NCI-H2081 (cell line): ENCODE measurements at regions not wholly inside any gene's neighbourhood (a gene's known extent, or its start where the extent isn't known, plus 50 kb on each side); places are given as distances from the start of the nearest gene placed in this dataset.
A peak's percentile ranks its signal among the peaks of the same experiment; 100 is the strongest.

ENCODE experiments used
- DNase-seq, 2 experiments: peaks; one replicate each; lab custom pipeline; 2025; lab: John Stamatoyannopoulos, UW

DNA sequence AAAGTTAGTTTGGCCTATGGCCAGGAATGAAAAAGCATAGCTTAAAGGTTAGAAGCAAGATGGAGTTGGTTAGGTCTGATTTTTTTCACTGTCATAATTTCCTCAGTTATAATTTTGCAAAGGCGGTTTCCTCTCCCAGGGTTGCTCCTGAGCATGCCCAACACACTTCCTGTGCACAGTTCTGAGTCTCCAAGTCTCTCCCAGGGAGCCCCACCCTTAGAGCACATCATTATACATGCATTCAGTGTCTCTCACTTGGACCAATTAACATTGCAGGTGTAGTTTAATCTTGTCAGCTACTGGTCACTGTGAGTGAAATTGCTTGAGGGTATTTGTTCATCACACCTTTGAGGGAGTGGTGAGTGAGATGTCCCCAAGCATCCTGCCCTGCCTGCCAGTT, 96.0 kb upstream of the ATP10A start:
- DNase-seq, result no peak

DNA sequence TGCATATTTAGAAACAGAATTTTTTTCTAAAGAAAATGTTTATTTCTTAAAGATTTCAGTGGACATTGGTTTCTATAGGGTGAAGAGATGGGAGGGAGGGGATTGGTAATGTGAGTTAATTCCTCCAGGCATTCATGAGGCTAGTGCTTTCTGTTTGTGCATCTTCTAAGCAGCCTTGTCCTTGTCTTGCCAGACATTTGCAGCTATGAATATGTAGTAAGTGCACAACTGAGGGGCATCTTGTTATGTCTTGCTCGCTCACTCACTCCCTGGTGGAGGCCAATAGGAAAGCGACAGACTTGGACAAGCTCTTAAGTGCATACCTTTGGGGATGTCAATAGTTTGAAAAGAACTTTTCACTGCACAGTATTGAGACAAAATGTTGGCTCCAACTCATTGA, 92.5 kb upstream of the ATP10A start:
- DNase-seq, result no peak

DNA sequence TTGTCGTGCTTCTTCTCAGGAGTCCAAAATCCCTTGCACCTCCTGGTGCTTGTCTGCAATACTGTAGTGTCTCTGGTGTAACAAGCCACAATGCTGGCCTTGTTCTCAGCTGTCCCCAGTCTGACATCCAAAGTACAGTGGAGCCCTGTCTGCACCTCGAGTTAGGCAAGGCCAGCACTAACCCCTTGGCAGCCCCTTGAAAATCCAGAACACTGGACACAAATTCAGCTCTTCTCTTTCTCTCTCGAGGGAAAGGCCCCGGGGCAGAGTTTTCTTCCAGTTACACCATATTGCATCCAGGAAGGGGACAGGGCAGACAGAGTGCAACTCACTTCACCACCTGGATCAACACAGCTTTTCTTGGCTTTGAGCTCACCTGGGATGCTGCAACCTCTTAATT, 91.3 kb upstream of the ATP10A start:
- DNase-seq, result no peak

DNA sequence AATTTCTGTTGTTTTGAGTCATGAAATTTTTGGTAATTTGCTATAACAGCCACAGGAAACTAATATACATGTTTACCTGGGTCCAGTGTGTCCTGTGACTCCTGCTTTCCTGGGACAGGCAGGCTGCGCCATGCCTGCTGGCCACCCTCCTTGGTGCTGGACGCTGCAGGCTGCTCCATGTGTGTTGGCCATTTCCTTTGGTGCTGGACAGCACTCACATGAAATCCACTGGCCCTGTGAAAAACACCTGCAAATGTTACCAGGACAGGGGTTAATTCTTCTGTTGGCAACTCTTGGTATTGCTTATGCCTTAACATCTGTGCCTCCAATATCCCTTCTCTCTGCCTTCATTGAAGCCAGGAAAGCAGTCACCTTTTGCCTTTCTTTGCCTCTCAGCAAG, 86.9 kb upstream of the ATP10A start:
- no peak for DNase-seq

DNA sequence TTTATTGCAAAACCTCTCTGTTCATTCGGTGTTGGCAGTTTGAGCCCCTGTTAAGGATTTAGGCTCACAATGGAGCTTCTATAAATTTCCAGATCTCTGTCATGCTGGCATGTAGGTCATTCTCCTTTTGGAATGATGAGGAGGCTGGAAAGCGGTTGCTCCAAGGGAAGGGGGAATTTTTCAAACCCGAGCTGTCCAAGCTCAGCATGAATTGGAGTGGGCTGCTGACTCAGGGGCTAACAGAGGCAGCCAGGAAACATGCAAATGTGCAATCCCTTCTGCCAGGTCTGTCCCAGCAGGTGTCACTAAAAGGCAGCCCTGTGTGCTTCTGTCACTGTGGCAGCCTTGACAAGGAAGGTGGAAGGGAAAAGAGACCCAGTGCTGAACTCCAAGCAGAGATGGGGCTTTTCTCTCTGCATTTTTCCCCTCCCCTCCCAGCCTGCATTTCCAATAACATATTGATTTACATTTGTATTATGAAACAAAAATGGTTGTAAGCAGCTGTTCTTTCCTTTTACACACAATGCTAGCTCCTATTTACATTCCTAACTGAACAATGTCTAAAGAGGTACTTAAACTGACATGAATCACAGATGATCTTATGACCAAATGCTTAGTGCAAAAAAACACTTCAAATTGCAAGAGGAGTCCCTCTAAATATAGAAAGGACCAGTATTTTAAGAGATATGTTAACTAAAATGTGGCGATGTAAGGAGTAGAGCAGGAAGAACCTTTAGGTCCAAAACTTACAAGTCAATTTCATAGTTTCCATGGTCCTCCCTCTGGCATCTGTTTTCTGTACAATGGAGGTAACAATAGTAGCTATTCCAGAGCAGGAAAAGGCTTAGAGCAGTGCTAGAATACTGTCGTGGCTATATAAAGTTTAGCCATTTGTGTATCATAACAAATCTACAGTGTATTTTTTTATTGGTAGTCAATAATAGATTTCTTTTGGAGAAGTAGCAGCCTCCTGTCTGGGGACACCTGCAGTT, 84.5 kb upstream of the ATP10A start:
- peak; percentile 60 to 80 for DNase-seq

DNA sequence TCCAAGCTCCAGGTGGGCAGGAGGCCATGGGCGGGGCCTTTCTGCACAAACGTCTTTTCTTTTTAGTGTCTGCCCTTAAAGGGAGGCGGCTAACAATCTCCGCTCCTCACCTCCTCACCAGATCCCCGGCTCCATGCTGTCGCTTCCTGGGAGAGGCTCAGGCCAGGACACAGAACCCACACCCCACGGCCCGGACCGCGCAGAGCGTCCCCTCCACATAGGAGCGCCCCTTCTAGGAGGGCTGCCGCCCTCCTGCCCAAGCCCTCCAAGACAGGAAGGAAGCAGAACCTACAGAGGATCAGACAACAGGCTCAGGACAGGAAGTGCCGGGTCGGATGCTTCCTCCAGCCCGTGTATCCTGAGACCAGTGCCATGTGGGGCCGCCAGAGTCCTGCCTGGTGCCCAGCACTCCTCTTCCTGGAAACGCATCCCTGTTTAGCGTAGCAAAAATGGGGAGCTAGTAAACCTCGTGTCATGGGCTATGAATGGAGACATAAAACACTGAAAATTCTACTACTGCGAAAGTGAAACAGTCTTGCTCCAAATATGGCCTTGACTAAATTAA, 83.2 kb upstream of the ATP10A start:
- no peak for DNase-seq

DNA sequence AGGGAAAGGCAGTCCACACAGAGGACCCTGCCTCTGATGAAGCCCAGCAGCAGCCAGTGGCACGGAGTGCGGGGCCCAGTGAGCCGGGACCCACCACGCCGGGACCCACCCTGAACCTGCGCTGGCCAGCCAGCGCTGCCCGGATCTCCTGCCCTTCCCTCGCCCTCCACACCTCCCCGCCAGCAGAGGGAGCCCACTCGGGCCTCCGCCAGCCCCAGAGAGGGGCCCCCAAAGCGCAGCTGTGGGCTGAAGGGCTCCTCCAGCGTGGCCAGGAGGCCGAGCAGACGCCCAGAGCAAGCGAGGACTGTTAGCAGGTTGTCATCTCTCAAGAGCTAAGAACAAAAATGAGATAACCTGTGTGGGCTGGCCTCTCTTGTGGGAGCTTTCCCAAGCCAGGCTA, 81.3 kb upstream of the ATP10A start:
- DNase-seq, result no peak

DNA sequence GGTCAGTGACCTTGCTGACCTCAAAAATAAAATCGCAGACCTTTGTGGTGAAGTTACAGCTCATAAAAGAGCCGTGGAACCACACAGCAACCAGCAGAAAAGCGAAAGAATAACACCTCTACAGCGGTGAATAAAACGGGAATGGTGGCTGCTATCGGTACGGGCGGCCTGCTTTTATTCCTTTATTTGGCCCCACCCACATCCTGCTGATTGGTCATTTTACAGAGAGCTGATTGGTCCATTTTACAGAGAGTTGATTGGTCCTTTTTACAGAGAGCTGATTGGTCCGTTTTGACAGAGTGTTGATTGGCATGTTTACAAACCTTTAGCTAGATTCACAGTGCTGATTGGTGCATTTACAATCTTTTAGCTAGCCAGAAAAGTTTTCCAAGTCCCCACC, 80.7 kb upstream of the ATP10A start:
- no peak for DNase-seq

DNA sequence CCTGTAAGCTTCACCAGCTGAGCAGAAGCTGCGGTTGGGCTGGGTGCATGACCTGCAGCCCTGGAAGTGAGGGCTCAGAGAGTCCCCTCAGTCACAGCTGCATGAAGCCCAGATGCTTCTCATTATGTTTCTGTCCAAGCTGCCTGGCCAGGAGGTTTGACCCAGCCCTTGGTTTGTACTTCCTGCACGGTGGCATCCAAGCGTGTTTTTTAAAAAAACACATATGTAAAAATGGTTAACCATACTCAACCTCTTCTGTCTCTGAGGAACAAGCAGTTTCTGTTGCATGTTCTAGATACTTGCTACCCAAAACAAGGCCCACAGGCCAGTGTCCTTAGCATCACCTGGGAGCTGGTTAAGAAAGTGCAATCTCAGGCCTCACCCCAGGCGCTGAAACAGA, 76.0 kb upstream of the ATP10A start:
- no peak for DNase-seq

DNA sequence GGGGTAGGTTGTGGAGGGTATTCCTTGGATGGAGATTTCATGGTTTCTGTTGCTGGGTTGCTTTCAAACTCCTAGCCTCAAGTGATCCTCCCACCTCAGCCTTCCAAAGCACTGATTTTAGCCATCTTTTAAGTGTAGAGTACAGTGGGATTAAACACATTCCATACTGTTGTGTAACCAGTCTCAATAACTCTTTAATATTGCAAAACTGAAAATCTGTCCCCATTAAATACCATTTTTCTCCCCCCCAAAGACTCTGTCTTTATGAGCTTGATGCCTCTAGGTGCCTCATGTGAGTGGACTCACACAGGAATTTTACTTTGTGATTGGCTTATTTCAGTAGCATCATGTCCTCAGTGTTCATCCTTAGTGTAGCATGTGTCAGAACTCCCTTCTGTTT, 74.7 kb upstream of the ATP10A start:
- no peak for DNase-seq

DNA sequence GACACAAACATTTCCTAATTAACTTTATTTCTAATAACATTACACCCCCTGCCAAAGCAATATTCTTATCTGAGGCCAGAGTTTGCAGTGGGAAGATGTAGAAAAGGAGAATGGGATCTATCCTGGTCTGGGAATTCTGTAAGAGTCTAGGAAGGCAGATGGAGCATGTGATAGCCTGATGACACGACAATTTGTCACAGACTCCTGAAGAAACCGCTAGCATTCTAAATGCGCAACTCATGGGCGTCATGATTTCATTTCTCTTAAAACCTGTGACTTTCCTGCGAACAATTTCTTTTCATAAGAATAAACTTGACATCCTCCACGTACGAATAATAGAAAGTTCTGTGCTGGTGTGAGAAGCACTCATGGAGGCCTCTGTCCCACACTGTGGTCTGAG, 72.9 kb upstream of the ATP10A start:
- no peak for DNase-seq

DNA sequence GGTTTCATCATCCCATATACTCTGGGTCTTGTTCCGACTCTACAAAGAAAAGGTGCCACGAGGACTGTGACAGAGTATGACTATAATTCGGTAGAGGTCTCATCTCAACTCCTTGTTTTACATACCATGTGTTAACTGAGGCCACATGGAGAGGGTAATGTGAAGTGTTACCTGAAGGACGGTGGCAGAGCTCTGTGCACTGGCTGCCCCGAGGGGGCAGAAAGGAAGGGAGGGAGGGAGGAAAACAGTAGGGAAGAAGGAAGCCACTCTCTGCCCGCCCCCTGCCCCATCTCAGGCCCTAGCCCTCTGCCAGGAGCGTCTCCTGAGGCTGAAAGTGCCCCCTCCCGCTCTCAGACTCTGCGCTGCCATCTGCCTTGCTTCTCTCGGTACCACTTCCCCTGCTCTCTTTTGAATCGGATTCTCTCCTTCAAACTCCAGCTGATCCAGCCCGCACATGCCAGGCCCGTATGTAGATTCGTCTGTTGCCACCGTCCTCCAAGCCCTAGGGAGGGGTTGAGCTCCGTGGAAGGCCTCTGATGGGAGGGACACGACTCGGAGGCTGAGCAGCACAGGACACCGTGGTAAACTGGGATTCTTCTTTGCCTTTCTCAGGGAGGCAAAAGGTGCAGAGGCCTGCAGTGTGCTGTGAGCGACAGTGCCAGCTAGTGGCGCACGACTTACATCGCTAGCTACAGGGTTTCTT, 70.5 kb upstream of the ATP10A start:
- DNase-seq, result peak in 1 of 2 experiments; percentile 10

DNA sequence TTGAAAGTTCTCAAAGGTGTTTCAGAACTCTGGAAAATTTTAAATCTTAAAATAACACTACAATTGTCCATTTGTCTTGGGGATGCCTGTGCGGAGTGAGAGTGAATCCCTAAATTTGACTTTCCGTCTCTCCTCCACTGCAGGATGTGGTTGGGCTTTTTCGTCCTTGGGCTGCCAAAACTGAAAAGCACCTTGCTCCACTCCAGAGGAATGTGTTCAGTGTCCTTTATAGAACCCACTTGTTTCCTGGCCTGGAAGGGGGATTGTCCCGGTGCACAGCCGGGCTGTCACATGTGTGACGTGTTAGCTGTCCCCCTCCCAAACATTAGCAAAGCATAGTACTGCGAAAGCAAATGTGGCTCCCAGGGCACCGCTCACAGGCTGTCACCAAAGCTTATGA, 69.6 kb upstream of the ATP10A start:
- DNase-seq, result no peak

DNA sequence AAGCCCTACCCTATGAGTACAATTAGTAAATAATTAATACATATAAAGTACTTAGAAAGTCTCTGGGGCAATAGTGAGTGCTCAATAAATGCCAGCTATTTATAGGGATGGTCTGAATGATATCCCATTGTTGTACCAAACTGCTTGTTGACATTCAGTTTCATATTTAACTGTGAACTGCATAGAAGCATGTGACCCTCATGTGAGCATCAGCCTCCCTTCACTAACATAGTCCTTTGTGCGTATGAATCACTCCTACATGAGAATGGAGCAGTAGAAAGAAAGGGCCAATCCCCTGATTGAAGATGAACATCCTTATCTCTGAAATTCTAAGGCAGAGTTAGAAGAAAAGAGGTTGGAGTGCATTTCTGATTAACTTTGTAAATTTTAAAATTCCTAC, 68.7 kb upstream of the ATP10A start:
- no peak for DNase-seq

DNA sequence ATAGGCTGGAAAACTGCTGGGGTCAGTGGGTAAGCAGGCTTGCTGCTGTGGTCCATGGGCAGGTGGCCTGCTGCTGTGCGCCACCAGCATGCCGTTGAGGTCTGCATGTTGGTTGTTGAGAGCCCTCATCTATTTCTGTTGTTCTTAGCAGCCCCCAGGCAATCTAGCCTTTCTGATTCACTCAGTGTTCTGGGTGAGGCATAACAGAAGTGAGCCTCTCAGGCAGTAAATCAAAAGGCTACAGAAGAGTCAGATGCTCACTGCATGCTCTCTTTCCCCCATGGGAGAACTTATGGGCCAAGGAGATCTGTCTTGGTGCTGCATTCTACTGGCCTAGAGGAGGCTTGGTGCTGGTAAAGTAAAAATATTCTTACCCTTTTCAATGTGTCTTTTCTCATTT, 67.8 kb upstream of the ATP10A start:
- DNase-seq, result no peak
